Right cardiac atrium (tissue), 5 donors: ENCODE measurements at regions not wholly inside any gene's neighbourhood (a gene's known extent, or its start where the extent isn't known, plus 50 kb on each side); places are given as distances from the start of the nearest gene placed in this dataset.

Experiments used
- ATAC-seq, 2 donors: fragments of 200-7000 bp; cut with Tn5 transposase; one replicate each; pipeline versions ENCODE4 v1.8.0 to v1.9.1; 2020; ENCODE audit warnings: moderate library complexity in 2 of 2, mild to moderate bottlenecking in 1 of 2
- DNase-seq, 3 donors: peaks; one replicate each; pipeline ENCODE4 v3.0.0-alpha.2; 2020
- H3K27ac ChIP-seq: one replicate; pipeline ENCODE4 v1.5.1; 2013; ENCODE audit warnings: mild to moderate bottlenecking, low read length, control low read depth, moderate library complexity
- H3K27me3 ChIP-seq: one replicate; pipeline ENCODE4 v1.6.1; 2013; ENCODE audit not compliant: control insufficient read depth, insufficient read depth
- H3K4me1 ChIP-seq: one replicate; pipeline ENCODE4 v1.6.1; 2013; ENCODE audit warnings: low read length; ENCODE audit not compliant: control insufficient read depth, insufficient read depth
- H3K4me3 ChIP-seq: one replicate; pipeline ENCODE4 v1.5.1; 2013; ENCODE audit warnings: low read length, control low read depth
- H3K9me3 ChIP-seq: one replicate; pipeline ENCODE4 v1.6.1; 2013; ENCODE audit warnings: low read length; ENCODE audit not compliant: control insufficient read depth
- WGBS: extraction: QIAGEN DNeasy Blood & Tissue Kit; methylation state at CpG from one replicate; pipeline ENCODE4 v1.1.7; 2013; 5-methylcytosine and 5-hydroxymethylcytosine counted together
- intact Hi-C, 4 donors: fragments of 100-400 bp; cut with DNase I; formaldehyde crosslinking; loops; one replicate each; pipeline versions ENCODE4 v1.11.0 to v1.14.0; 2022 to 2023
- donor health status: healthy with polysubstance abuse.
- donor health status: DM: no; HTN: yes; CAD: no.
- donor health status: DM: no; HTN: no; CAD: no.
- donor health status: DM: no; HTN: yes; CAD: no; lungs with severe emphysema.
- donor health status: DM: yes; HTN: yes; CAD: no.

- WGBS: 85% methylated on average over 1 of the region's 1 CpG
Observed at GRCh38 chr13:90766386-90766902, 581.0 kb upstream of the MIR17HG start.

GRCh38 chr13:90768116-90768515 lies 579.4 kb upstream of the MIR17HG start:
- intact Hi-C loops: no loop called here
- Histone ChIP-seq H3K27me3 (no peaks in the 10 kb centered on the region), H3K4me1 (no peaks in the 10 kb centered on the region), H3K27ac (no peak overlapping the region), H3K4me3 (no peak overlapping the region), H3K9me3 (no peaks in the 10 kb centered on the region)
- WGBS: 80% methylated on average over 3 of the region's 3 CpGs
- DNase-seq (no peak), ATAC-seq (no peak)

More at GRCh38 chr13:90766386-90766902, 581.0 kb upstream of the MIR17HG start:
- Histone ChIP-seq H3K4me1 (no peaks in the 10 kb centered on the region), H3K4me3 (no peak overlapping the region), H3K27me3 (no peaks in the 10 kb centered on the region), H3K9me3 (no peaks in the 10 kb centered on the region), H3K27ac (no peak overlapping the region)
- intact Hi-C loops: no loop called here
- DNase-seq (no peak), ATAC-seq (no peak)

GRCh38 chr13:90769387-90769786 lies 578.1 kb upstream of the MIR17HG start:
- Histone ChIP-seq H3K27me3 (no peaks in the 10 kb centered on the region), H3K9me3 (no peaks in the 10 kb centered on the region), H3K4me3 (no peak overlapping the region), H3K27ac (no peak overlapping the region), H3K4me1 (no peaks in the 10 kb centered on the region)
- no peak for DNase-seq
- ATAC-seq: no peak
- 73% methylated on average over 3 of the region's 3 CpGs for WGBS
- intact Hi-C loops: no loop called here

GRCh38 chr13:90770334-90770733 lies 577.2 kb upstream of the MIR17HG start:
- Histone ChIP-seq H3K9me3 (no peaks in the 10 kb centered on the region), H3K4me3 (no peak overlapping the region), H3K4me1 (no peaks in the 10 kb centered on the region), H3K27ac (no peak overlapping the region), H3K27me3 (no peaks in the 10 kb centered on the region)
- intact Hi-C loops: no loop called here
- 45% methylated on average over 3 of the region's 3 CpGs for WGBS
- ATAC-seq (no peak), DNase-seq (no peak)

- H3K4me1 ChIP-seq: no peaks in the 10 kb centered on the region
- ATAC-seq: no peak
- no peaks in the 10 kb centered on the region for H3K27me3 ChIP-seq
- intact Hi-C loops: no loop called here
- no peak overlapping the region for H3K4me3 ChIP-seq
- DNase-seq: no peak
- H3K9me3 ChIP-seq: no peaks in the 10 kb centered on the region
- no peak overlapping the region for H3K27ac ChIP-seq
Observed at GRCh38 chr13:90773681-90774080, 573.8 kb upstream of the MIR17HG start.

GRCh38 chr13:90776051-90776748 lies 571.3 kb upstream of the MIR17HG start:
- 85% methylated on average over 7 of the region's 7 CpGs for WGBS
- intact Hi-C loops: no loop called here
- no peak for ATAC-seq

GRCh38 chr13:90783273-90783672 lies 564.2 kb upstream of the MIR17HG start:
- H3K4me3 ChIP-seq: no peak overlapping the region
- no peak overlapping the region for H3K27ac ChIP-seq
- intact Hi-C loops: no loop called here
- no peak for ATAC-seq
- no peaks in the 10 kb centered on the region for H3K27me3 ChIP-seq
- no peaks in the 10 kb centered on the region for H3K9me3 ChIP-seq
- no peak for DNase-seq
- H3K4me1 ChIP-seq: no peaks in the 10 kb centered on the region

More at GRCh38 chr13:90776051-90776748, 571.3 kb upstream of the MIR17HG start:
- no peaks in the 10 kb centered on the region for H3K9me3 ChIP-seq
- no peak for DNase-seq
- no peaks in the 10 kb centered on the region for H3K27me3 ChIP-seq
- no peak overlapping the region for H3K4me3 ChIP-seq
- no peak overlapping the region for H3K27ac ChIP-seq
- no peaks in the 10 kb centered on the region for H3K4me1 ChIP-seq

- Histone ChIP-seq H3K4me3 (no peak overlapping the region), H3K4me1 (no peaks in the 10 kb centered on the region), H3K27ac (no peak overlapping the region), H3K9me3 (no peaks in the 10 kb centered on the region), H3K27me3 (no peaks in the 10 kb centered on the region)
- intact Hi-C loops: no loop called here
- DNase-seq (no peak), ATAC-seq (no peak)
Observed at GRCh38 chr13:90787007-90787406, 560.5 kb upstream of the MIR17HG start.

- Histone ChIP-seq H3K9me3 (no peaks in the 10 kb centered on the region), H3K4me3 (no peak overlapping the region)
- ATAC-seq: no peak
Observed at GRCh38 chr13:90792335-90792734, 555.2 kb upstream of the MIR17HG start.

GRCh38 chr13:90793261-90793820 lies 554.1 kb upstream of the MIR17HG start:
- no peak overlapping the region for H3K27ac ChIP-seq
- no peak for DNase-seq
- H3K4me3 ChIP-seq: no peak overlapping the region
- no peaks in the 10 kb centered on the region for H3K4me1 ChIP-seq
- intact Hi-C loops: no loop called here
- H3K9me3 ChIP-seq: no peaks in the 10 kb centered on the region
- no peaks in the 10 kb centered on the region for H3K27me3 ChIP-seq
- WGBS: 64% methylated on average over 3 of the region's 3 CpGs
- ATAC-seq: no peak

More at GRCh38 chr13:90792335-90792734, 555.2 kb upstream of the MIR17HG start:
- DNase-seq: no peak
- WGBS: 63% methylated on average over 1 of the region's 1 CpG
- no peaks in the 10 kb centered on the region for H3K4me1 ChIP-seq
- H3K27ac ChIP-seq: no peak overlapping the region
- H3K27me3 ChIP-seq: no peaks in the 10 kb centered on the region
- intact Hi-C loops: no loop called here

- H3K4me1 ChIP-seq: no peaks in the 10 kb centered on the region
- H3K27ac ChIP-seq: no peak overlapping the region
- intact Hi-C loops: no loop called here
- H3K4me3 ChIP-seq: no peak overlapping the region
- WGBS: 79% methylated on average over 4 of the region's 4 CpGs
- DNase-seq (no peak), ATAC-seq (no peak)
- no peaks in the 10 kb centered on the region for H3K27me3 ChIP-seq
- H3K9me3 ChIP-seq: no peaks in the 10 kb centered on the region
Observed at GRCh38 chr13:90796474-90796873, 551.0 kb upstream of the MIR17HG start.
